Kidney epithelial cell (primary cell): ENCODE measurements at regions not wholly inside any gene's neighbourhood (a gene's known extent, or its start where the extent isn't known, plus 50 kb on each side); places are given as distances from the start of the nearest gene placed in this dataset.
A peak's percentile ranks its signal among the peaks of the same experiment; 100 is the strongest.
"Not testable (repeated sequence)": the region's sequence is repeated elsewhere in the genome, so short reads cannot be mapped to it uniquely, and the experiment has no call there.

Experiments
- DNase-seq: peaks from one replicate; pipeline ENCODE4 v3.0.0-alpha.2; 2010; ENCODE audit warnings: low read depth
- H3K27me3 ChIP-seq: 2 replicates; pipeline ENCODE4 v1.6.0; 2011; ENCODE audit warnings: low read length; ENCODE audit not compliant: control insufficient read depth, insufficient read depth
- H3K36me3 ChIP-seq: 2 replicates; pipeline ENCODE4 v1.5.1; 2011; ENCODE audit warnings: low read length; ENCODE audit not compliant: control insufficient read depth, insufficient read depth
- H3K4me3 ChIP-seq: 2 replicates; pipeline ENCODE4 v1.5.1; 2011; ENCODE audit warnings: low read depth, mild to moderate bottlenecking, control low read depth, low read length
- CTCF ChIP-seq: IDR thresholded peaks from 2 replicates; pipeline ENCODE4 v1.5.1; 2011; ENCODE audit warnings: mild to moderate bottlenecking, moderate library complexity, low read length, control low read depth, inconsistent platforms; ENCODE audit not compliant: insufficient read depth, poor library complexity, severe bottlenecking

- Histone ChIP-seq H3K4me3 (no peak overlapping the region), H3K36me3 (no peaks in the 10 kb centered on the region), H3K27me3 (no peaks in the 10 kb centered on the region)
- TF ChIP-seq CTCF = no peak
- no peak for DNase-seq
Observed at GRCh38 chr2:150207979-150208378, 279.5 kb downstream of the RND3 start.

- no peak overlapping the region for H3K4me3 ChIP-seq
- no peak for TF ChIP-seq CTCF
- H3K36me3 ChIP-seq = no peaks in the 10 kb centered on the region
- DNase-seq = peak; percentile 18
- H3K27me3 ChIP-seq = no peaks in the 10 kb centered on the region
Observed at GRCh38 chr2:150204451-150204850, 283.0 kb downstream of the RND3 start.

GRCh38 chr2:150194816-150195215 lies 292.7 kb downstream of the RND3 start:
- not testable (repeated sequence) for H3K36me3 ChIP-seq, DNase-seq, H3K27me3 ChIP-seq, H3K4me3 ChIP-seq

GRCh38 chr2:150192701-150193100 lies 294.8 kb downstream of the RND3 start:
- TF ChIP-seq CTCF = no peak

DNA sequence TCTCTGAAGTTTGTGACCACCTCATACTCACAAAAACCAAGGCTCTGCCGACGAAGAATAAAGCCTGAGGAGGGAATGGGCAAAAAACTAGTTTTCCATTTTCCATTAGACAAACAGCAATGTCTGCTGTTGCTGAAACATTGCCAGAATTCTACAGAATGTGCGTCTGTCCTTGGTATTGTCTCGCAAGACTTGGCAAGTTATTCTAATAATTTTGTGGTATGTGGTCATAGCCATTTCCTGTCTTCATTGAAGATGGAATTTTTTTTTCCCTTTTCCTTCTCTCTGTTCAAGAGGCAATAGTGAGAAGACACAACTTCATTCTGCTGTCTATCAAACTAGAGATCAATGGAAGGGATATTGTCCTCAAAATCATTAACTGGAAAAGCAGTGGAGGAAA lies 296.1 kb downstream of the RND3 start:
- no peak for DNase-seq
- H3K4me3 ChIP-seq = no peak overlapping the region
- H3K36me3 ChIP-seq = no peaks in the 10 kb centered on the region
- H3K27me3 ChIP-seq = no peaks in the 10 kb centered on the region
- no peak for TF ChIP-seq CTCF

More at GRCh38 chr2:150192701-150193100, 294.8 kb downstream of the RND3 start:
- Histone ChIP-seq H3K4me3 (no peak overlapping the region), H3K27me3 (no peaks in the 10 kb centered on the region), H3K36me3 (no peaks in the 10 kb centered on the region)
- no peak for DNase-seq

DNA sequence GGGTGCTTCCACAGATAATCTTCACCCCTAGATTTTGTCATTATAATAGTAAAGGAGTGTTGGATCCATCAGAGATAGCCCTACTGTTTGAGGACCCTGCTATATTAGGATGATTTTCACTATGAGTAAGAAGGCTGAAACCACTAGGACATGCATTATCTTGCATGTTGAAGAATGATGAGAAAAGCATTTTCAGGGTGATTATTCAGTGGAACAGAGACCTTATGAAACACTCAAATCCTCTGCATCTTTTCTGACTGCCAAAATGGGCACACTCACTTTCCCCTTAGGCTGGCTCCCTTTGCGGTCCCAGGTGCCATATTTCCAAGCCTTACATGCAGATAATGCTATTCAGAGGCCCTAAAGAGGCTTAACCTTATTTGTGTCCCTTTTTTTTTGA lies 296.9 kb downstream of the RND3 start:
- TF ChIP-seq CTCF = no peak
- no peak for DNase-seq
- H3K36me3 ChIP-seq = no peaks in the 10 kb centered on the region
- H3K27me3 ChIP-seq = no peaks in the 10 kb centered on the region
- H3K4me3 ChIP-seq = no peak overlapping the region
